Fibroblast of lung (primary cell): ENCODE measurements at regions not wholly inside any gene's neighbourhood (a gene's known extent, or its start where the extent isn't known, plus 50 kb on each side); places are given as distances from the start of the nearest gene placed in this dataset.
"Not testable (repeated sequence)": the region's sequence is repeated elsewhere in the genome, so short reads cannot be mapped to it uniquely, and the experiment has no call there.

Experiments
- EZH2 ChIP-seq: IDR thresholded peaks from 2 replicates; pipeline ENCODE4 v1.5.1; 2012; ENCODE audit warnings: low read length, control low read depth, mild to moderate bottlenecking; ENCODE audit errors: missing control alignments
- TF ChIP-seq, protein P1 (sequence below), 2 donors: IDR thresholded peaks in 1 of 2; conservative IDR thresholded peaks in 1 of 2; 1 replicate in 1 of 2; 2 replicates in 1 of 2; pipeline ENCODE4 v1.5.1; 2011 to 2012; ENCODE audit warnings: low read length in 2 of 2, control low read depth in 1 of 2, inconsistent platforms in 1 of 2, low read depth in 1 of 2, mild to moderate bottlenecking in 1 of 2

DNA sequence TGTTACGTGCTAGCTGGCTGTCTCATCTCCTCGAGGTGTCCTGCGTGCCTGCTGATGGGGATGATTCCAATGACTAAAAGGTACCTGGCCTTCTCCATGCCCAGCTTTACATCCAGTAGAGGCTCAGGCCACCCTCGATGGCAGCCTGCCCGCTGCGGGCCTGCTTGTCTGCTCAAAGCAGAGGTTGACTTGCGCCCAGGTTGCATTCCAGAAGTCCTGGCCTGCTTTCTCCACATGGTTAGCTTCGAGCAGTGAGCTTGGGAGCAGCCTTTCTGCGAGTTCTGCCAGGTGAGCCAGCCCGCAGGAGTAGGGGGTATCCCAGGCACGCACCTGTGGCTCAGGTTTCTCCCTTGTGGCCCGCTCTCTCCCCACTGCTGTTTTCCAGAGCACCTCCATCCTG lies 175.0 kb upstream of the PLGLB2 start:
- TF ChIP-seq, protein P1, sequence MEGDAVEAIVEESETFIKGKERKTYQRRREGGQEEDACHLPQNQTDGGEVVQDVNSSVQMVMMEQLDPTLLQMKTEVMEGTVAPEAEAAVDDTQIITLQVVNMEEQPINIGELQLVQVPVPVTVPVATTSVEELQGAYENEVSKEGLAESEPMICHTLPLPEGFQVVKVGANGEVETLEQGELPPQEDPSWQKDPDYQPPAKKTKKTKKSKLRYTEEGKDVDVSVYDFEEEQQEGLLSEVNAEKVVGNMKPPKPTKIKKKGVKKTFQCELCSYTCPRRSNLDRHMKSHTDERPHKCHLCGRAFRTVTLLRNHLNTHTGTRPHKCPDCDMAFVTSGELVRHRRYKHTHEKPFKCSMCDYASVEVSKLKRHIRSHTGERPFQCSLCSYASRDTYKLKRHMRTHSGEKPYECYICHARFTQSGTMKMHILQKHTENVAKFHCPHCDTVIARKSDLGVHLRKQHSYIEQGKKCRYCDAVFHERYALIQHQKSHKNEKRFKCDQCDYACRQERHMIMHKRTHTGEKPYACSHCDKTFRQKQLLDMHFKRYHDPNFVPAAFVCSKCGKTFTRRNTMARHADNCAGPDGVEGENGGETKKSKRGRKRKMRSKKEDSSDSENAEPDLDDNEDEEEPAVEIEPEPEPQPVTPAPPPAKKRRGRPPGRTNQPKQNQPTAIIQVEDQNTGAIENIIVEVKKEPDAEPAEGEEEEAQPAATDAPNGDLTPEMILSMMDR (conservative IDR thresholded peaks at IDR 0.05 in 1 of 2, IDR thresholded peaks at IDR 0.05 in 1 of 2; ENCODE audit: low read depth in 1 of 2, low read length in 2 of 2), result not testable (repeated sequence)
- not testable (repeated sequence) for TF ChIP-seq EZH2
